ENCODE measurements at regions not wholly inside any gene's neighbourhood (a gene's known extent, or its start where the extent isn't known, plus 50 kb on each side); places are given as distances from the start of the nearest gene placed in this dataset.

DNA sequence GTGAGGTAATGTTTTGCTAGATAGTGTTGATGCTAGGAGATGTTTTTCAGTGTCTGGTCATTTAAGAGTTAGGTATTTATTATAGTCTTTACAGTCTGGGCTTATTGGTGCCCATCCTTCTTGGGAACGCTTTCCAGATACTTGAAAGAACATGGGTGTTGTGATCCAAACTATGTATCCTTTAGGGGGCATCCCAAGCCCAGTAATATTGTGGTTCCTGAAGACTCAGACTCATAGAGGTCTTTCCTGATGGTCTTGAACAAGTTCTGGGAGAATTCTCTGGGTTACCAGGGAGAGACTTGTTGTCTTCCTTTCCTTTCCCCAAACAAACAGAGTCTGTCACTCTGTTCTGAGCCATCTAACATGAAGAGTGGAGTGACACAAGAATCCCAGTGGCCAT lies 99.7 kb upstream of the LRRC3B start:
- TF ChIP-seq CTCF (conservative IDR thresholded peaks at IDR 0.05): no peak
- no peak for TF ChIP-seq ZFX (IDR thresholded peaks at IDR 0.05)
